ENCODE measurements at regions not wholly inside any gene's neighbourhood (a gene's known extent, or its start where the extent isn't known, plus 50 kb on each side); places are given as distances from the start of the nearest gene placed in this dataset.
"Not testable (repeated sequence)": the region's sequence is repeated elsewhere in the genome, so short reads cannot be mapped to it uniquely, and the experiment has no call there.

GRCh38 chr10:83982812-83983211, 156.5 kb upstream of the GHITM start:
- DNase-seq (ENCODE audit: low read depth, low spot score) = no peak

GRCh38 chr10:83983578-83984255, 155.6 kb upstream of the GHITM start:
- DNase-seq (ENCODE audit: low read depth, low spot score) = no peak

- DNase-seq (ENCODE audit: low read depth, low spot score) = no peak
Measured at GRCh38 chr10:83984256-83984640, 155.1 kb upstream of the GHITM start.

GRCh38 chr10:83986800-83987199, 152.5 kb upstream of the GHITM start:
- no peak for DNase-seq (ENCODE audit: low read depth, low spot score)

GRCh38 chr10:83987216-83987615, 152.1 kb upstream of the GHITM start:
- DNase-seq (ENCODE audit: low read depth, low spot score) = no peak

GRCh38 chr10:83988435-83988834, 150.9 kb upstream of the GHITM start:
- DNase-seq (ENCODE audit: low read depth, low spot score) = no peak

GRCh38 chr10:83990126-83990525, 149.2 kb upstream of the GHITM start:
- no peak for DNase-seq (ENCODE audit: low read depth, low spot score)

- DNase-seq (ENCODE audit: low read depth, low spot score) = no peak
Measured at GRCh38 chr10:83991986-83992753, 147.1 kb upstream of the GHITM start.

GRCh38 chr10:83994325-83994724, 145.0 kb upstream of the GHITM start:
- DNase-seq (ENCODE audit: low read depth, low spot score) = no peak

- DNase-seq (ENCODE audit: low read depth, low spot score) = no peak
Measured at GRCh38 chr10:83995738-83996331, 143.5 kb upstream of the GHITM start.

- no peak for DNase-seq (ENCODE audit: low read depth, low spot score)
Measured at GRCh38 chr10:84004221-84004620, 135.1 kb upstream of the GHITM start.

GRCh38 chr10:84005403-84005802, 133.9 kb upstream of the GHITM start:
- no peak for DNase-seq (ENCODE audit: low read depth, low spot score)

GRCh38 chr10:84007482-84007881, 131.8 kb upstream of the GHITM start:
- DNase-seq (ENCODE audit: low read depth, low spot score) = no peak

- no peak for DNase-seq (ENCODE audit: low read depth, low spot score)
Measured at GRCh38 chr10:84008878-84009277, 130.4 kb upstream of the GHITM start.

- no peak for DNase-seq (ENCODE audit: low read depth, low spot score)
Measured at GRCh38 chr10:84012431-84012830, 126.9 kb upstream of the GHITM start.

- no peak for DNase-seq (ENCODE audit: low read depth, low spot score)
Measured at GRCh38 chr10:84012831-84013458, 126.4 kb upstream of the GHITM start.

- DNase-seq (ENCODE audit: low read depth, low spot score) = no peak
Measured at GRCh38 chr10:84015877-84016595, 123.3 kb upstream of the GHITM start.

GRCh38 chr10:84018826-84019225, 120.5 kb upstream of the GHITM start:
- no peak for DNase-seq (ENCODE audit: low read depth, low spot score)

GRCh38 chr10:84019854-84020458, 119.4 kb upstream of the GHITM start:
- not testable (repeated sequence) for DNase-seq (ENCODE audit: low read depth, low spot score)

- DNase-seq (ENCODE audit: low read depth, low spot score) = no peak
Measured at GRCh38 chr10:84026821-84027257, 112.5 kb upstream of the GHITM start.

- no peak for DNase-seq (ENCODE audit: low read depth, low spot score)
Measured at GRCh38 chr10:84029840-84030239, 109.5 kb upstream of the GHITM start.
